ENCODE measurements at regions not wholly inside any gene's neighbourhood (a gene's known extent, or its start where the extent isn't known, plus 50 kb on each side); places are given as distances from the start of the nearest gene placed in this dataset.

DNA sequence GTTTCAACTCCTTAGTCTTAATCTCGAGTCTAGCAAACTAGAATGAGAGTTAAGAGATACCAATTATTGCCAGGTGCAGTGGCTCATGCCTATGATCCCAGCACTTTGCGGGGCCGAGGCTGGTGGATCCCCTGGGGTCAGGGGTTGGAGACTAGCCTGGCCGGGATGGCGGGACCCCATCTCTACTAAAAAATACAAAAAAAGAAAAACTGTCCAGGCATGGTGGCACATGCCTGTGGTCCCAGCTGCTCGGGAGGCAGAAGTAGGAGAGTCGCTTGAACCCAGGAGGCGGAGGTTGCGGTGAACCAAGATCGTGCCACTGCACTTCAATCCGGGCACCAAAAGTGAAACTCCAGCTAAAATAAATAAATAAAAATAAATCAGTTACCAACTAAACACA is 1119.5 kb upstream of the ATXN8OS start:
- TF ChIP-seq, protein P1, sequence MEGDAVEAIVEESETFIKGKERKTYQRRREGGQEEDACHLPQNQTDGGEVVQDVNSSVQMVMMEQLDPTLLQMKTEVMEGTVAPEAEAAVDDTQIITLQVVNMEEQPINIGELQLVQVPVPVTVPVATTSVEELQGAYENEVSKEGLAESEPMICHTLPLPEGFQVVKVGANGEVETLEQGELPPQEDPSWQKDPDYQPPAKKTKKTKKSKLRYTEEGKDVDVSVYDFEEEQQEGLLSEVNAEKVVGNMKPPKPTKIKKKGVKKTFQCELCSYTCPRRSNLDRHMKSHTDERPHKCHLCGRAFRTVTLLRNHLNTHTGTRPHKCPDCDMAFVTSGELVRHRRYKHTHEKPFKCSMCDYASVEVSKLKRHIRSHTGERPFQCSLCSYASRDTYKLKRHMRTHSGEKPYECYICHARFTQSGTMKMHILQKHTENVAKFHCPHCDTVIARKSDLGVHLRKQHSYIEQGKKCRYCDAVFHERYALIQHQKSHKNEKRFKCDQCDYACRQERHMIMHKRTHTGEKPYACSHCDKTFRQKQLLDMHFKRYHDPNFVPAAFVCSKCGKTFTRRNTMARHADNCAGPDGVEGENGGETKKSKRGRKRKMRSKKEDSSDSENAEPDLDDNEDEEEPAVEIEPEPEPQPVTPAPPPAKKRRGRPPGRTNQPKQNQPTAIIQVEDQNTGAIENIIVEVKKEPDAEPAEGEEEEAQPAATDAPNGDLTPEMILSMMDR (IDR thresholded peaks at IDR 0.05): no peak
- no peak for TF ChIP-seq POLR2A (IDR thresholded peaks at IDR 0.05)

Data from lower leg skin (tissue), 3 donors.